ENCODE measurements at regions not wholly inside any gene's neighbourhood (a gene's known extent, or its start where the extent isn't known, plus 50 kb on each side); places are given as distances from the start of the nearest gene placed in this dataset.

- Histone ChIP-seq H3K4me3 (no peak overlapping the region), H3K27me3 (ENCODE audit: insufficient read depth, low read depth) (peaks cover 88% of the 10 kb centered on the region), H3K4me2 (no peak overlapping the region), H3K79me2 (ENCODE audit: low read depth) (no peaks in the 10 kb centered on the region), H3K4me1 (replicated peaks; ENCODE audit: insufficient read depth) (no peaks in the 10 kb centered on the region), H3F3A (ENCODE audit: insufficient read depth, low read depth) (no peaks in the 10 kb centered on the region), H3K36me3 (ENCODE audit: low read depth) (no peaks in the 10 kb centered on the region), H4K20me1 (ENCODE audit: insufficient read depth) (no peaks in the 10 kb centered on the region), H3K9me2 (ENCODE audit: insufficient read depth) (no peaks in the 10 kb centered on the region), H2AFZ (no peak overlapping the region), H3K27ac (no peak overlapping the region), H3K9me3 (ENCODE audit: insufficient read depth, low read depth) (no peaks in the 10 kb centered on the region)
- BruUV-seq (replicated peaks), result no TSS peak
- DNase-seq, result no peak
- intact Hi-C loops (cut with micrococcal nuclease; ENCODE audit: unreplicated experiment), result no loop called here
- TF ChIP-seq, protein P1, sequence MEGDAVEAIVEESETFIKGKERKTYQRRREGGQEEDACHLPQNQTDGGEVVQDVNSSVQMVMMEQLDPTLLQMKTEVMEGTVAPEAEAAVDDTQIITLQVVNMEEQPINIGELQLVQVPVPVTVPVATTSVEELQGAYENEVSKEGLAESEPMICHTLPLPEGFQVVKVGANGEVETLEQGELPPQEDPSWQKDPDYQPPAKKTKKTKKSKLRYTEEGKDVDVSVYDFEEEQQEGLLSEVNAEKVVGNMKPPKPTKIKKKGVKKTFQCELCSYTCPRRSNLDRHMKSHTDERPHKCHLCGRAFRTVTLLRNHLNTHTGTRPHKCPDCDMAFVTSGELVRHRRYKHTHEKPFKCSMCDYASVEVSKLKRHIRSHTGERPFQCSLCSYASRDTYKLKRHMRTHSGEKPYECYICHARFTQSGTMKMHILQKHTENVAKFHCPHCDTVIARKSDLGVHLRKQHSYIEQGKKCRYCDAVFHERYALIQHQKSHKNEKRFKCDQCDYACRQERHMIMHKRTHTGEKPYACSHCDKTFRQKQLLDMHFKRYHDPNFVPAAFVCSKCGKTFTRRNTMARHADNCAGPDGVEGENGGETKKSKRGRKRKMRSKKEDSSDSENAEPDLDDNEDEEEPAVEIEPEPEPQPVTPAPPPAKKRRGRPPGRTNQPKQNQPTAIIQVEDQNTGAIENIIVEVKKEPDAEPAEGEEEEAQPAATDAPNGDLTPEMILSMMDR (conservative IDR thresholded peaks at IDR 0.05), result no peak
- TF ChIP-seq EZH2 (IDR thresholded peaks at IDR 0.05; ENCODE audit: low read depth), result no peak
- CTCF ChIA-PET, result no interaction called here
- POLR2A ChIA-PET (ENCODE audit: unreplicated experiment), result no interaction called here
Observed at GRCh38 chr5:38013107-38013506, 173.3 kb upstream of the GDNF start.

GRCh38 chr5:38011668-38012188, 171.9 kb upstream of the GDNF start:
- H4K20me1 ChIP-seq (ENCODE audit: insufficient read depth), result no peaks in the 10 kb centered on the region
- no peaks in the 10 kb centered on the region for H3F3A ChIP-seq (ENCODE audit: insufficient read depth, low read depth)
- no peaks in the 10 kb centered on the region for H3K79me2 ChIP-seq (ENCODE audit: low read depth)
- DNase-seq, result no peak
- ChIA-PET CTCF (no interaction called here), POLR2A (ENCODE audit: unreplicated experiment) (no interaction called here)
- H3K4me3 ChIP-seq, result no peak overlapping the region
- no peaks in the 10 kb centered on the region for H3K9me3 ChIP-seq (ENCODE audit: insufficient read depth, low read depth)
- no peak overlapping the region for H3K27ac ChIP-seq
- H3K27me3 ChIP-seq (ENCODE audit: insufficient read depth, low read depth), result peaks cover 82% of the 10 kb centered on the region
- no peaks in the 10 kb centered on the region for H3K36me3 ChIP-seq (ENCODE audit: low read depth)
- TF ChIP-seq, protein P1 (conservative IDR thresholded peaks at IDR 0.05), result no peak
- no peak for TF ChIP-seq EZH2 (IDR thresholded peaks at IDR 0.05; ENCODE audit: low read depth)
- H2AFZ ChIP-seq, result no peak overlapping the region
- no peaks in the 10 kb centered on the region for H3K4me1 ChIP-seq (replicated peaks; ENCODE audit: insufficient read depth)
- no TSS peak for BruUV-seq (replicated peaks)
- intact Hi-C loops (cut with micrococcal nuclease; ENCODE audit: unreplicated experiment), result no loop called here
- H3K4me2 ChIP-seq, result no peak overlapping the region
- no peaks in the 10 kb centered on the region for H3K9me2 ChIP-seq (ENCODE audit: insufficient read depth)

GRCh38 chr5:38009749-38010358, 170.0 kb upstream of the GDNF start:
- Histone ChIP-seq H4K20me1 (ENCODE audit: insufficient read depth) (no peaks in the 10 kb centered on the region), H3K36me3 (ENCODE audit: low read depth) (no peaks in the 10 kb centered on the region), H3K4me2 (no peak overlapping the region), H3K9me2 (ENCODE audit: insufficient read depth) (no peaks in the 10 kb centered on the region), H2AFZ (no peak overlapping the region), H3F3A (ENCODE audit: insufficient read depth, low read depth) (no peaks in the 10 kb centered on the region), H3K79me2 (ENCODE audit: low read depth) (no peaks in the 10 kb centered on the region), H3K9me3 (ENCODE audit: insufficient read depth, low read depth) (no peaks in the 10 kb centered on the region), H3K4me3 (no peak overlapping the region), H3K27me3 (ENCODE audit: insufficient read depth, low read depth) (peaks cover 75% of the 10 kb centered on the region), H3K27ac (no peak overlapping the region), H3K4me1 (replicated peaks; ENCODE audit: insufficient read depth) (no peaks in the 10 kb centered on the region)
- CTCF ChIA-PET, result no interaction called here
- intact Hi-C loops (cut with micrococcal nuclease; ENCODE audit: unreplicated experiment), result no loop called here
- no peak for DNase-seq
- no TSS peak for BruUV-seq (replicated peaks)
- POLR2A ChIA-PET (ENCODE audit: unreplicated experiment), result interaction anchor here (0.7 kb wide), 1 partner anchor 23 kb away, joined by 8 read pairs; no protein-coding TSS in a partner anchor
- TF ChIP-seq, protein P1 (conservative IDR thresholded peaks at IDR 0.05), result no peak
- no peak for TF ChIP-seq EZH2 (IDR thresholded peaks at IDR 0.05; ENCODE audit: low read depth)

Measured in PC-9 (cell line).